ENCODE measurements at regions not wholly inside any gene's neighbourhood (a gene's known extent, or its start where the extent isn't known, plus 50 kb on each side); places are given as distances from the start of the nearest gene placed in this dataset.

GRCh38 chr2:239642406-239643004, 241.7 kb upstream of the HDAC4 start:
- TF ChIP-seq CTCF (conservative IDR thresholded peaks at IDR 0.05; ENCODE audit: low read depth in 2 of 2): no peak
- no peak for TF ChIP-seq EZH2 (IDR thresholded peaks at IDR 0.05; ENCODE audit: low read depth, unreplicated experiment)
- TF ChIP-seq CREB1 (CRISPR knock-in tag; IDR thresholded peaks at IDR 0.05; ENCODE audit: low read depth): no peak
- TF ChIP-seq REST (IDR thresholded peaks at IDR 0.05; ENCODE audit: unreplicated experiment): no peak
